ENCODE measurements at regions not wholly inside any gene's neighbourhood (a gene's known extent, or its start where the extent isn't known, plus 50 kb on each side); places are given as distances from the start of the nearest gene placed in this dataset.

DNA sequence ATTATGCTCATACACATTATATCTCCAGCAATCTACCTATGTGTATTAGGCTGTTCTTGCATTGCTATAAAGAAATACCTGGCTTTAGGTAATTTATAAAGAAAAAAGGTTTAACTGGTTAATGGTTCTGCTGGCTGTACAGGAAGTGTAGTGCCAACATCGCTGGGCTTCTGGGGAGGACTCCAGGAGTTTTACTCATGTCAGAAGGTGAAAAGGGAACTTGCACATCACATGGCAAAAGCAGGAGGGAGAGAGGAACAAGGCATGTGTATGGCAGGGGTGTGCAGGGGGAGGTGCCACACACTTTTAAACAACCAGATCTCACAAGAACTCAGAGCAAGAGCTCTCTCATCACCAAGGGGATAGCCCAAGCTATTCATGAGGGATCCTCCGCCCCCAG, 715.4 kb upstream of the ZEB2 start:
- TF ChIP-seq GABPA (IDR thresholded peaks at IDR 0.05; ENCODE audit: low read depth) (no peak), SPI1 (IDR thresholded peaks at IDR 0.05; ENCODE audit: borderline replicate concordance, low read depth) (peak; percentile 55; the same call in 1 of the 2 replicates), POLR2AphosphoS5 (IDR thresholded peaks at IDR 0.05; ENCODE audit: low read depth) (no peak)
- TF ChIP-seq, protein P1, sequence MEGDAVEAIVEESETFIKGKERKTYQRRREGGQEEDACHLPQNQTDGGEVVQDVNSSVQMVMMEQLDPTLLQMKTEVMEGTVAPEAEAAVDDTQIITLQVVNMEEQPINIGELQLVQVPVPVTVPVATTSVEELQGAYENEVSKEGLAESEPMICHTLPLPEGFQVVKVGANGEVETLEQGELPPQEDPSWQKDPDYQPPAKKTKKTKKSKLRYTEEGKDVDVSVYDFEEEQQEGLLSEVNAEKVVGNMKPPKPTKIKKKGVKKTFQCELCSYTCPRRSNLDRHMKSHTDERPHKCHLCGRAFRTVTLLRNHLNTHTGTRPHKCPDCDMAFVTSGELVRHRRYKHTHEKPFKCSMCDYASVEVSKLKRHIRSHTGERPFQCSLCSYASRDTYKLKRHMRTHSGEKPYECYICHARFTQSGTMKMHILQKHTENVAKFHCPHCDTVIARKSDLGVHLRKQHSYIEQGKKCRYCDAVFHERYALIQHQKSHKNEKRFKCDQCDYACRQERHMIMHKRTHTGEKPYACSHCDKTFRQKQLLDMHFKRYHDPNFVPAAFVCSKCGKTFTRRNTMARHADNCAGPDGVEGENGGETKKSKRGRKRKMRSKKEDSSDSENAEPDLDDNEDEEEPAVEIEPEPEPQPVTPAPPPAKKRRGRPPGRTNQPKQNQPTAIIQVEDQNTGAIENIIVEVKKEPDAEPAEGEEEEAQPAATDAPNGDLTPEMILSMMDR (IDR thresholded peaks at IDR 0.05; ENCODE audit: insufficient read depth, low read length), result no peak
- TF ChIP-seq, protein P2, sequence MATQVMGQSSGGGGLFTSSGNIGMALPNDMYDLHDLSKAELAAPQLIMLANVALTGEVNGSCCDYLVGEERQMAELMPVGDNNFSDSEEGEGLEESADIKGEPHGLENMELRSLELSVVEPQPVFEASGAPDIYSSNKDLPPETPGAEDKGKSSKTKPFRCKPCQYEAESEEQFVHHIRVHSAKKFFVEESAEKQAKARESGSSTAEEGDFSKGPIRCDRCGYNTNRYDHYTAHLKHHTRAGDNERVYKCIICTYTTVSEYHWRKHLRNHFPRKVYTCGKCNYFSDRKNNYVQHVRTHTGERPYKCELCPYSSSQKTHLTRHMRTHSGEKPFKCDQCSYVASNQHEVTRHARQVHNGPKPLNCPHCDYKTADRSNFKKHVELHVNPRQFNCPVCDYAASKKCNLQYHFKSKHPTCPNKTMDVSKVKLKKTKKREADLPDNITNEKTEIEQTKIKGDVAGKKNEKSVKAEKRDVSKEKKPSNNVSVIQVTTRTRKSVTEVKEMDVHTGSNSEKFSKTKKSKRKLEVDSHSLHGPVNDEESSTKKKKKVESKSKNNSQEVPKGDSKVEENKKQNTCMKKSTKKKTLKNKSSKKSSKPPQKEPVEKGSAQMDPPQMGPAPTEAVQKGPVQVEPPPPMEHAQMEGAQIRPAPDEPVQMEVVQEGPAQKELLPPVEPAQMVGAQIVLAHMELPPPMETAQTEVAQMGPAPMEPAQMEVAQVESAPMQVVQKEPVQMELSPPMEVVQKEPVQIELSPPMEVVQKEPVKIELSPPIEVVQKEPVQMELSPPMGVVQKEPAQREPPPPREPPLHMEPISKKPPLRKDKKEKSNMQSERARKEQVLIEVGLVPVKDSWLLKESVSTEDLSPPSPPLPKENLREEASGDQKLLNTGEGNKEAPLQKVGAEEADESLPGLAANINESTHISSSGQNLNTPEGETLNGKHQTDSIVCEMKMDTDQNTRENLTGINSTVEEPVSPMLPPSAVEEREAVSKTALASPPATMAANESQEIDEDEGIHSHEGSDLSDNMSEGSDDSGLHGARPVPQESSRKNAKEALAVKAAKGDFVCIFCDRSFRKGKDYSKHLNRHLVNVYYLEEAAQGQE (IDR thresholded peaks at IDR 0.05; ENCODE audit: insufficient replicate concordance, low read depth), result no peak
- no peaks in the 10 kb centered on the region for H3K27me3 ChIP-seq (ENCODE audit: insufficient read depth, poor library complexity, severe bottlenecking)
- H3K27ac ChIP-seq (replicated peaks), result no peak overlapping the region
- DNase-seq (ENCODE audit: low read depth in 1 of 2, low spot score in 1 of 2), result peak in 1 of 2 experiments; percentile 69
- H3K4me3 ChIP-seq (replicated peaks; ENCODE audit: insufficient read depth, low read length), result no peak overlapping the region

DNA sequence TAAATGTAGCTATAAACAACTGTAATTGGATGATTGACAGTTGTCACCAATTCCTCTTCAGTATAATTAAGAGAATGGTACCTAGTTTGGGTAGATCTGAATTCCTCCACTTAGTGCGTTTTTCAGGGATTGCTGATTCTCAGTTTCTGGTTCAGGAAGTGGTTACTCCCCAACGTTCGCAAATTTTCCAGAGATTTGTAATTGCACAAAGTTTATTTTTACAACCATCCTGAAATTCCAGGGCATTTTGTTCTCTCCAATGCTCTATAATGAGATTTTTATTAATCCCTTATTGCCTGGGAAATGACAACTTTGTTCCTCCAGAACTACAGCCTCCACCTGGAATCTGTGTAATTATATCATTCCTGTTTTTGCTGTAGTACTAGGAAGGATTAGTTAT, 710.6 kb upstream of the ZEB2 start:
- no peak overlapping the region for H3K4me3 ChIP-seq (replicated peaks; ENCODE audit: insufficient read depth, low read length)
- no peak overlapping the region for H3K27ac ChIP-seq (replicated peaks)
- no peaks in the 10 kb centered on the region for H3K27me3 ChIP-seq (ENCODE audit: insufficient read depth, poor library complexity, severe bottlenecking)
- no peak for DNase-seq (ENCODE audit: low read depth in 1 of 2, low spot score in 1 of 2)
- TF ChIP-seq, protein P2 (IDR thresholded peaks at IDR 0.05; ENCODE audit: insufficient replicate concordance, low read depth), result no peak
- TF ChIP-seq, protein P1 (IDR thresholded peaks at IDR 0.05; ENCODE audit: insufficient read depth, low read length), result no peak
- no peak for TF ChIP-seq POLR2AphosphoS5 (IDR thresholded peaks at IDR 0.05; ENCODE audit: low read depth)
- TF ChIP-seq GABPA (IDR thresholded peaks at IDR 0.05; ENCODE audit: low read depth), result no peak
- TF ChIP-seq SPI1 (IDR thresholded peaks at IDR 0.05; ENCODE audit: borderline replicate concordance, low read depth), result no peak

DNA sequence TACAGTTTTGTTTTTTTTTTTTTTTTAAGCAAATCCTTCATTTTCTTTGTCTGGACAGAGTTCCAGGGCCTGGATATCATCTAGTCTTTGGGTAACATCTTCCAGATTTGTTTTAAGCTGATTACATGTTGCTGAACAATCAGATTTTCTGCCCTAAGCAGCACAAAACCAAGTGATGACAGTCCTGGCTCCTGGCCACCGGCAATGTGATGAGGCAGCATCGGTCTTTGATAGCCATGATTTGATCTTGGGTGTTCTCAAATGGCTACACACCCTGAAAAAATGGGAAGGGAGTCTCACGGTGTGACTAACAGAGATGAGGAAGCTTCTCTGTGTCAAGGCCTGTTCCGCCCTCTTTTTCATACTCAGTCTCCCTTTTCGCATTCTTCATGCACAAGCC, 708.6 kb upstream of the ZEB2 start:
- Histone ChIP-seq H3K27me3 (ENCODE audit: insufficient read depth, poor library complexity, severe bottlenecking) (no peaks in the 10 kb centered on the region), H3K27ac (replicated peaks) (no peak overlapping the region), H3K4me3 (replicated peaks; ENCODE audit: insufficient read depth, low read length) (no peak overlapping the region)
- DNase-seq (ENCODE audit: low read depth in 1 of 2, low spot score in 1 of 2), result no peak
- TF ChIP-seq POLR2AphosphoS5 (IDR thresholded peaks at IDR 0.05; ENCODE audit: low read depth) (no peak), GABPA (IDR thresholded peaks at IDR 0.05; ENCODE audit: low read depth) (no peak), SPI1 (IDR thresholded peaks at IDR 0.05; ENCODE audit: borderline replicate concordance, low read depth) (no peak)
- TF ChIP-seq, protein P2 (IDR thresholded peaks at IDR 0.05; ENCODE audit: insufficient replicate concordance, low read depth), result no peak
- TF ChIP-seq, protein P1 (IDR thresholded peaks at IDR 0.05; ENCODE audit: insufficient read depth, low read length), result no peak

Measured in HL-60 (cell line).